ENCODE measurements at regions not wholly inside any gene's neighbourhood (a gene's known extent, or its start where the extent isn't known, plus 50 kb on each side); places are given as distances from the start of the nearest gene placed in this dataset.

- TF ChIP-seq CTCF (IDR thresholded peaks at IDR 0.05) (no peak), EZH2 (IDR thresholded peaks at IDR 0.05) (no peak)
These were observed 70.5 kb upstream of the CTTNBP2NL start for GRCh38 chr1:112325504-112325903.
